Tibial nerve (tissue), 4 donors: ENCODE measurements at regions not wholly inside any gene's neighbourhood (a gene's known extent, or its start where the extent isn't known, plus 50 kb on each side); places are given as distances from the start of the nearest gene placed in this dataset.

Source experiments
- DNase-seq, 2 donors: peaks; one replicate each; pipeline ENCODE4 v3.0.0-alpha.2; 2019; ENCODE audit warnings: low spot score in 2 of 2
- H3K27ac ChIP-seq, 4 donors: fragments of 200-600 bp; sonication (generic) in 3 of 4; one replicate each; pipeline ENCODE4 v1.5.1; 2017 to 2019; ENCODE audit warnings: mild to moderate bottlenecking in 1 of 4
- H3K27me3 ChIP-seq, 2 donors: fragments of 200-600 bp; sonication (generic) in 1 of 2; one replicate each; pipeline versions ENCODE4 v1.5.1 to v1.6.0; 2017 to 2019
- H3K36me3 ChIP-seq, 3 donors: fragments of 200-600 bp; sonication (generic); one replicate each; pipeline ENCODE4 v1.5.1; 2018 to 2019
- H3K4me1 ChIP-seq, 4 donors: fragments of 200-600 bp; sonication (generic) in 3 of 4; one replicate each; pipeline ENCODE4 v1.5.1; 2017 to 2019
- H3K4me3 ChIP-seq, 4 donors: fragments of 200-600 bp; sonication (generic) in 3 of 4; one replicate each; pipeline ENCODE4 v1.5.1; 2017 to 2019; ENCODE audit warnings: mild to moderate bottlenecking in 1 of 4, moderate library complexity in 1 of 4
- H3K9me3 ChIP-seq, 4 donors: fragments of 200-600 bp; sonication (generic) in 3 of 4; one replicate each; pipeline ENCODE4 v1.5.1; 2017 to 2019
- CTCF ChIP-seq, 5 experiments: fragments of 200-600 bp in 3 of 5; fragments of 450-650 bp in 2 of 5; sonication (generic) in 3 of 5; IDR thresholded peaks; one replicate each; pipeline ENCODE4 v1.5.1; 2016 to 2019; ENCODE audit warnings: antibody characterized with exemption in 5 of 5, mild to moderate bottlenecking in 3 of 5, moderate library complexity in 2 of 5
- EP300 ChIP-seq, 2 donors: sonication (generic); formaldehyde crosslinking; IDR thresholded peaks; one replicate each; pipeline ENCODE4 v1.6.1; 2017; ENCODE audit warnings: antibody characterized with exemption in 2 of 2, mild to moderate bottlenecking in 1 of 2
- POLR2A ChIP-seq, 2 donors: fragments of 450-650 bp; IDR thresholded peaks; one replicate each; pipeline ENCODE4 v1.6.1; 2017; ENCODE audit warnings: antibody characterized with exemption in 2 of 2, mild to moderate bottlenecking in 2 of 2, moderate library complexity in 2 of 2
- WGBS, 2 donors: methylation state at CpG; one replicate each; pipeline ENCODE4 v1.1.5; 2018; 5-methylcytosine and 5-hydroxymethylcytosine counted together

GRCh38 chr5:123916345-123917121, 404.6 kb downstream of the CSNK1G3 start:
- Histone ChIP-seq H3K36me3 (no peaks in the 10 kb centered on the region), H3K27ac (peak overlapping the region in 1 of 4 donors; percentile 33), H3K4me1 (peaks cover 0 to 15% (median 0%) of the 10 kb centered on the region in 4 donors), H3K27me3 (no peaks in the 10 kb centered on the region), H3K4me3 (no peak overlapping the region), H3K9me3 (peaks cover 0 to 12% (median 4%) of the 10 kb centered on the region in 4 donors)
- DNase-seq, result no peak
- WGBS, 2 donors, result 21 to 29% methylated on average over 8 of the region's 8 CpGs
- TF ChIP-seq EP300 (IDR thresholded peaks at IDR 0.05) (no peak), POLR2A (IDR thresholded peaks at IDR 0.05) (no peak), CTCF (IDR thresholded peaks at IDR 0.05) (no peak)

GRCh38 chr5:123914333-123914732, 402.4 kb downstream of the CSNK1G3 start:
- TF ChIP-seq CTCF (IDR thresholded peaks at IDR 0.05) (no peak), POLR2A (IDR thresholded peaks at IDR 0.05) (no peak), EP300 (IDR thresholded peaks at IDR 0.05) (no peak)
- Histone ChIP-seq H3K27ac (no peak overlapping the region), H3K9me3 (peaks cover 0 to 9% (median 4%) of the 10 kb centered on the region in 4 donors), H3K4me1 (peaks cover 0 to 15% (median 0%) of the 10 kb centered on the region in 4 donors), H3K4me3 (no peak overlapping the region), H3K27me3 (no peaks in the 10 kb centered on the region), H3K36me3 (no peaks in the 10 kb centered on the region)
- no peak for DNase-seq
- 70 to 86% methylated on average over 1 of the region's 1 CpG for WGBS, 2 donors

- Histone ChIP-seq H3K4me1 (no peaks in the 10 kb centered on the region), H3K27ac (no peak overlapping the region), H3K4me3 (no peak overlapping the region), H3K27me3 (no peaks in the 10 kb centered on the region), H3K9me3 (no peaks in the 10 kb centered on the region), H3K36me3 (no peaks in the 10 kb centered on the region)
- 88 to 91% methylated on average over 3 of the region's 3 CpGs for WGBS, 2 donors
- TF ChIP-seq POLR2A (IDR thresholded peaks at IDR 0.05), result no peak
- no peak for DNase-seq
Measured at GRCh38 chr5:123907349-123907748, 395.4 kb downstream of the CSNK1G3 start.

GRCh38 chr5:123906698-123907295, 394.8 kb downstream of the CSNK1G3 start:
- TF ChIP-seq EP300 (IDR thresholded peaks at IDR 0.05) (no peak), POLR2A (IDR thresholded peaks at IDR 0.05) (no peak), CTCF (IDR thresholded peaks at IDR 0.05) (no peak)
- no peak overlapping the region for H3K4me3 ChIP-seq
- H3K4me1 ChIP-seq, result no peaks in the 10 kb centered on the region
- H3K36me3 ChIP-seq, result no peaks in the 10 kb centered on the region
- 86 to 95% methylated on average over 4 of the region's 4 CpGs for WGBS, 2 donors
- H3K27me3 ChIP-seq, result no peaks in the 10 kb centered on the region
- H3K9me3 ChIP-seq, result no peaks in the 10 kb centered on the region
- no peak for DNase-seq
- H3K27ac ChIP-seq, result no peak overlapping the region

GRCh38 chr5:123885081-123885480, 373.1 kb downstream of the CSNK1G3 start:
- no peak for DNase-seq
- Histone ChIP-seq H3K36me3 (no peaks in the 10 kb centered on the region), H3K4me3 (no peak overlapping the region), H3K4me1 (peaks cover 0 to 28% (median 0%) of the 10 kb centered on the region in 4 donors), H3K9me3 (no peaks in the 10 kb centered on the region), H3K27ac (no peak overlapping the region), H3K27me3 (no peaks in the 10 kb centered on the region)
- TF ChIP-seq POLR2A (IDR thresholded peaks at IDR 0.05) (no peak), EP300 (IDR thresholded peaks at IDR 0.05) (no peak), CTCF (IDR thresholded peaks at IDR 0.05) (no peak)
- 43 to 50% methylated on average over 1 of the region's 1 CpG for WGBS, 2 donors
